ENCODE measurements at regions not wholly inside any gene's neighbourhood (a gene's known extent, or its start where the extent isn't known, plus 50 kb on each side); places are given as distances from the start of the nearest gene placed in this dataset.

DNA sequence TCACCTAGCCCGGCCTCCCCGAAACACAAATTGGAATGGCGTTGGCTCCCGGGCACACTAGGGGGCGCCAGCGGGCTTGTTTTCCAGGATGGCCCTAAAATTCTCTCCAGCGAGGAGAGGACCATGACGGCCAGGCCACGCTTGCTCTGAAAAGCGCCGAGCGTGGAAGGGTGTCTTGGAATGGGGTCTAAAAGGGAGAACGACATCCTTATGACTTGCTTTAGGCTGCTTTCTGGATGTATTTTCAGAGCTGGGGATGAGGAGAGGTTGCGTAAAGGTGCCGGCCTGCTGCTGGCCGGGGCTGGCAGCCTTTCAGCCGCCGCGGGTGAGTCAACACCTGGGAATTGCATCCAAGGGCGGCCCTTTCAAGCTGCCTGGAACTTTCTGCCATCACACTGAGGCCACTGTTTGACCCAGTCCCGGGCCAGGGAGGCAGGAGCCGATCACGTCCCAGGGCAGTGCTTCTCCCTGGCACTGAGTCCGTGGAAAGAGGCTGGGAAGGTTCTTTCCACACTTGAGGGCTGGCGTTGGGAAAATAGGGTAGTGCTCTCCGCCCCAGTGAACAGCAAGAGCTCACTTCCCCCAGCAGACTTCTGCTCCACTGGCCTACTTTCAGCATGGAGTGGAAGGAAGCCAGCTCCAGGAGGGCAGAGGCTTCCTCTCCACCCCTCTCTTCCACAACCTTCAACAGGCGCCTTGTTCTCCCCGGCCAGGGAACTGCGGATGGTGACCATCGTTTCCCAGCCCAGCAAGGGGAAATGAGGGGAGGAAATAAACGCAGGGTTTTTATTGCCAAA is 216.2 kb downstream of the TTC8 start (continued):
- TF ChIP-seq KDM4A (IDR thresholded peaks at IDR 0.05; ENCODE audit: low read depth, low read length, severe bottlenecking) (peak; percentile 77), SIRT6 (IDR thresholded peaks at IDR 0.05; ENCODE audit: low read length) (no peak), FOSL1 (IDR thresholded peaks at IDR 0.05; ENCODE audit: insufficient read depth, low read depth, low read length) (no peak), TBP (IDR thresholded peaks at IDR 0.05; ENCODE audit: low read depth, low read length) (peak; percentile 33; the same call in 1 of the 2 replicates), CTBP2 (IDR thresholded peaks at IDR 0.05; ENCODE audit: borderline replicate concordance, insufficient read depth, insufficient read length, low read length) (no peak), NANOG (IDR thresholded peaks at IDR 0.05; ENCODE audit: insufficient read depth, low read depth, low read length, poor library complexity, severe bottlenecking) (no peak), TAF1 (IDR thresholded peaks at IDR 0.05; ENCODE audit: low read depth, low read length) (peak; percentile 32; the same call in 1 of the 2 replicates), SP4 (IDR thresholded peaks at IDR 0.05; ENCODE audit: low read length) (no peak)
- TF ChIP-seq, protein P1, sequence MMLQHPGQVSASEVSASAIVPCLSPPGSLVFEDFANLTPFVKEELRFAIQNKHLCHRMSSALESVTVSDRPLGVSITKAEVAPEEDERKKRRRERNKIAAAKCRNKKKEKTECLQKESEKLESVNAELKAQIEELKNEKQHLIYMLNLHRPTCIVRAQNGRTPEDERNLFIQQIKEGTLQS (IDR thresholded peaks at IDR 0.05; ENCODE audit: insufficient read depth, low read depth, low read length): no peak
- TF ChIP-seq, protein P2, sequence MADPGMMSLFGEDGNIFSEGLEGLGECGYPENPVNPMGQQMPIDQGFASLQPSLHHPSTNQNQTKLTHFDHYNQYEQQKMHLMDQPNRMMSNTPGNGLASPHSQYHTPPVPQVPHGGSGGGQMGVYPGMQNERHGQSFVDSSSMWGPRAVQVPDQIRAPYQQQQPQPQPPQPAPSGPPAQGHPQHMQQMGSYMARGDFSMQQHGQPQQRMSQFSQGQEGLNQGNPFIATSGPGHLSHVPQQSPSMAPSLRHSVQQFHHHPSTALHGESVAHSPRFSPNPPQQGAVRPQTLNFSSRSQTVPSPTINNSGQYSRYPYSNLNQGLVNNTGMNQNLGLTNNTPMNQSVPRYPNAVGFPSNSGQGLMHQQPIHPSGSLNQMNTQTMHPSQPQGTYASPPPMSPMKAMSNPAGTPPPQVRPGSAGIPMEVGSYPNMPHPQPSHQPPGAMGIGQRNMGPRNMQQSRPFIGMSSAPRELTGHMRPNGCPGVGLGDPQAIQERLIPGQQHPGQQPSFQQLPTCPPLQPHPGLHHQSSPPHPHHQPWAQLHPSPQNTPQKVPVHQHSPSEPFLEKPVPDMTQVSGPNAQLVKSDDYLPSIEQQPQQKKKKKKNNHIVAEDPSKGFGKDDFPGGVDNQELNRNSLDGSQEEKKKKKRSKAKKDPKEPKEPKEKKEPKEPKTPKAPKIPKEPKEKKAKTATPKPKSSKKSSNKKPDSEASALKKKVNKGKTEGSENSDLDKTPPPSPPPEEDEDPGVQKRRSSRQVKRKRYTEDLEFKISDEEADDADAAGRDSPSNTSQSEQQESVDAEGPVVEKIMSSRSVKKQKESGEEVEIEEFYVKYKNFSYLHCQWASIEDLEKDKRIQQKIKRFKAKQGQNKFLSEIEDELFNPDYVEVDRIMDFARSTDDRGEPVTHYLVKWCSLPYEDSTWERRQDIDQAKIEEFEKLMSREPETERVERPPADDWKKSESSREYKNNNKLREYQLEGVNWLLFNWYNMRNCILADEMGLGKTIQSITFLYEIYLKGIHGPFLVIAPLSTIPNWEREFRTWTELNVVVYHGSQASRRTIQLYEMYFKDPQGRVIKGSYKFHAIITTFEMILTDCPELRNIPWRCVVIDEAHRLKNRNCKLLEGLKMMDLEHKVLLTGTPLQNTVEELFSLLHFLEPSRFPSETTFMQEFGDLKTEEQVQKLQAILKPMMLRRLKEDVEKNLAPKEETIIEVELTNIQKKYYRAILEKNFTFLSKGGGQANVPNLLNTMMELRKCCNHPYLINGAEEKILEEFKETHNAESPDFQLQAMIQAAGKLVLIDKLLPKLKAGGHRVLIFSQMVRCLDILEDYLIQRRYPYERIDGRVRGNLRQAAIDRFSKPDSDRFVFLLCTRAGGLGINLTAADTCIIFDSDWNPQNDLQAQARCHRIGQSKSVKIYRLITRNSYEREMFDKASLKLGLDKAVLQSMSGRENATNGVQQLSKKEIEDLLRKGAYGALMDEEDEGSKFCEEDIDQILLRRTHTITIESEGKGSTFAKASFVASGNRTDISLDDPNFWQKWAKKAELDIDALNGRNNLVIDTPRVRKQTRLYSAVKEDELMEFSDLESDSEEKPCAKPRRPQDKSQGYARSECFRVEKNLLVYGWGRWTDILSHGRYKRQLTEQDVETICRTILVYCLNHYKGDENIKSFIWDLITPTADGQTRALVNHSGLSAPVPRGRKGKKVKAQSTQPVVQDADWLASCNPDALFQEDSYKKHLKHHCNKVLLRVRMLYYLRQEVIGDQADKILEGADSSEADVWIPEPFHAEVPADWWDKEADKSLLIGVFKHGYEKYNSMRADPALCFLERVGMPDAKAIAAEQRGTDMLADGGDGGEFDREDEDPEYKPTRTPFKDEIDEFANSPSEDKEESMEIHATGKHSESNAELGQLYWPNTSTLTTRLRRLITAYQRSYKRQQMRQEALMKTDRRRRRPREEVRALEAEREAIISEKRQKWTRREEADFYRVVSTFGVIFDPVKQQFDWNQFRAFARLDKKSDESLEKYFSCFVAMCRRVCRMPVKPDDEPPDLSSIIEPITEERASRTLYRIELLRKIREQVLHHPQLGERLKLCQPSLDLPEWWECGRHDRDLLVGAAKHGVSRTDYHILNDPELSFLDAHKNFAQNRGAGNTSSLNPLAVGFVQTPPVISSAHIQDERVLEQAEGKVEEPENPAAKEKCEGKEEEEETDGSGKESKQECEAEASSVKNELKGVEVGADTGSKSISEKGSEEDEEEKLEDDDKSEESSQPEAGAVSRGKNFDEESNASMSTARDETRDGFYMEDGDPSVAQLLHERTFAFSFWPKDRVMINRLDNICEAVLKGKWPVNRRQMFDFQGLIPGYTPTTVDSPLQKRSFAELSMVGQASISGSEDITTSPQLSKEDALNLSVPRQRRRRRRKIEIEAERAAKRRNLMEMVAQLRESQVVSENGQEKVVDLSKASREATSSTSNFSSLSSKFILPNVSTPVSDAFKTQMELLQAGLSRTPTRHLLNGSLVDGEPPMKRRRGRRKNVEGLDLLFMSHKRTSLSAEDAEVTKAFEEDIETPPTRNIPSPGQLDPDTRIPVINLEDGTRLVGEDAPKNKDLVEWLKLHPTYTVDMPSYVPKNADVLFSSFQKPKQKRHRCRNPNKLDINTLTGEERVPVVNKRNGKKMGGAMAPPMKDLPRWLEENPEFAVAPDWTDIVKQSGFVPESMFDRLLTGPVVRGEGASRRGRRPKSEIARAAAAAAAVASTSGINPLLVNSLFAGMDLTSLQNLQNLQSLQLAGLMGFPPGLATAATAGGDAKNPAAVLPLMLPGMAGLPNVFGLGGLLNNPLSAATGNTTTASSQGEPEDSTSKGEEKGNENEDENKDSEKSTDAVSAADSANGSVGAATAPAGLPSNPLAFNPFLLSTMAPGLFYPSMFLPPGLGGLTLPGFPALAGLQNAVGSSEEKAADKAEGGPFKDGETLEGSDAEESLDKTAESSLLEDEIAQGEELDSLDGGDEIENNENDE (IDR thresholded peaks at IDR 0.05; ENCODE audit: insufficient replicate concordance, low read length): no peak

All from H1 (cell line).